ENCODE measurements at regions not wholly inside any gene's neighbourhood (a gene's known extent, or its start where the extent isn't known, plus 50 kb on each side); places are given as distances from the start of the nearest gene placed in this dataset.

- DNase-seq (ENCODE audit: low read depth) = no peak
Observed at GRCh38 chr4:11633430-11633829, 204.7 kb upstream of the HS3ST1 start.

- DNase-seq (ENCODE audit: low read depth) = no peak
Observed at GRCh38 chr4:11632483-11632882, 203.8 kb upstream of the HS3ST1 start.

- DNase-seq (ENCODE audit: low read depth) = no peak
Observed at GRCh38 chr4:11632025-11632424, 203.3 kb upstream of the HS3ST1 start.

GRCh38 chr4:11631416-11631815, 202.7 kb upstream of the HS3ST1 start:
- no peak for DNase-seq (ENCODE audit: low read depth)

GRCh38 chr4:11628093-11628725, 199.5 kb upstream of the HS3ST1 start:
- no peak for DNase-seq (ENCODE audit: low read depth)

GRCh38 chr4:11626066-11626465, 197.4 kb upstream of the HS3ST1 start:
- no peak for DNase-seq (ENCODE audit: low read depth)

GRCh38 chr4:11625211-11625610, 196.5 kb upstream of the HS3ST1 start:
- DNase-seq (ENCODE audit: low read depth) = no peak

- DNase-seq (ENCODE audit: low read depth) = no peak
Observed at GRCh38 chr4:11624370-11624769, 195.7 kb upstream of the HS3ST1 start.

GRCh38 chr4:11623726-11624037, 195.0 kb upstream of the HS3ST1 start:
- no peak for DNase-seq (ENCODE audit: low read depth)

GRCh38 chr4:11622961-11623725, 194.4 kb upstream of the HS3ST1 start:
- no peak for DNase-seq (ENCODE audit: low read depth)

- DNase-seq (ENCODE audit: low read depth) = no peak
Observed at GRCh38 chr4:11620861-11621260, 192.2 kb upstream of the HS3ST1 start.

GRCh38 chr4:11618666-11619282, 190.1 kb upstream of the HS3ST1 start:
- no peak for DNase-seq (ENCODE audit: low read depth)

- no peak for DNase-seq (ENCODE audit: low read depth)
Observed at GRCh38 chr4:11616856-11617255, 188.2 kb upstream of the HS3ST1 start.

GRCh38 chr4:11615601-11616000, 186.9 kb upstream of the HS3ST1 start:
- DNase-seq (ENCODE audit: low read depth) = no peak

GRCh38 chr4:11614426-11614825, 185.7 kb upstream of the HS3ST1 start:
- DNase-seq (ENCODE audit: low read depth) = peak; percentile 2

GRCh38 chr4:11611868-11612267, 183.2 kb upstream of the HS3ST1 start:
- DNase-seq (ENCODE audit: low read depth) = no peak

- DNase-seq (ENCODE audit: low read depth) = no peak
Observed at GRCh38 chr4:11609751-11610150, 181.1 kb upstream of the HS3ST1 start.

GRCh38 chr4:11608992-11609391, 180.3 kb upstream of the HS3ST1 start:
- no peak for DNase-seq (ENCODE audit: low read depth)

- no peak for DNase-seq (ENCODE audit: low read depth)
Observed at GRCh38 chr4:11606078-11606477, 177.4 kb upstream of the HS3ST1 start.

GRCh38 chr4:11605597-11605996, 176.9 kb upstream of the HS3ST1 start:
- DNase-seq (ENCODE audit: low read depth) = no peak

- DNase-seq (ENCODE audit: low read depth) = no peak
Observed at GRCh38 chr4:11604821-11605220, 176.1 kb upstream of the HS3ST1 start.

- no peak for DNase-seq (ENCODE audit: low read depth)
Observed at GRCh38 chr4:11603591-11604194, 175.0 kb upstream of the HS3ST1 start.

Measured in RPMI7951 (cell line).